MM.1S (cell line): ENCODE measurements at regions not wholly inside any gene's neighbourhood (a gene's known extent, or its start where the extent isn't known, plus 50 kb on each side); places are given as distances from the start of the nearest gene placed in this dataset.

ENCODE experiments used
- CTCF ChIP-seq: fragments of 300-600 bp; sonication (generic); IDR thresholded peaks from 2 replicates; pipeline ENCODE4 v1.5.1; 2016; ENCODE audit warnings: antibody characterized with exemption, low read length, mixed read lengths
- EZH2 ChIP-seq: fragments of 300-600 bp; sonication (generic); optimal IDR thresholded peaks from 2 replicates; pipeline ENCODE3; 2017; ENCODE audit warnings: low read depth, mild to moderate bottlenecking, antibody characterized with exemption, low read length, mixed read lengths

DNA sequence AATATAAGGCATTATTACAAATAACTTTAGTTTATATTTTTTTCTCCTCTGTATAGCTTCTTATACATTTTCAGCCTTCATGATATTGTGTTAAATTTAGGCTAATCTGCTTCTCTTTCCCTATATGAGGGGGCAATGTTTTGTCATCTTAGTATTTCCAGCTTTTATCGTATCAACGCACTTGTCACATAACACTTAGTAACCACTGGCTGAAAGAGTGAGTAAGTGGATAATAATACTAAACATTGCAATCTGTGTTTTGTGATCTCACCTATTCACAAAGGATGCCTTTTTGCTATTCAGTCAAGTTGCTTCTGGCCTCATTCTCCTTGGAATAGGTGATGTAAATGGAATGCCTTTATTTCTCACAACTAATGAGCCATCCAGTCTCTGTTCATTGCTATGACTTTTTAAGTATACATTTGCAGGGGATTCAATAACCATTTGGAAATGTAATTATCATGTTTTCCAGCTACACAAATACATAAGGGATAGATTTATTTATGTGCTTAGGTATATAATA lies 260.9 kb downstream of the BMP4 start:
- TF ChIP-seq CTCF (no peak), EZH2 (no peak)
